ENCODE measurements at regions not wholly inside any gene's neighbourhood (a gene's known extent, or its start where the extent isn't known, plus 50 kb on each side); places are given as distances from the start of the nearest gene placed in this dataset.

GRCh38 chr5:155746367-155747038, 580.5 kb upstream of the SGCD start:
- Histone ChIP-seq H2BK120ac (ENCODE audit: low read depth, low read length) (no peak overlapping the region), H3K27ac (ENCODE audit: insufficient read depth, low read length) (no peak overlapping the region), H3K9me1 (ENCODE audit: insufficient read depth, low read length) (no peaks in the 10 kb centered on the region), H2BK5ac (ENCODE audit: low read depth, low read length, poor library complexity, severe bottlenecking) (no peak overlapping the region), H3K9me3 (ENCODE audit: control insufficient read depth, insufficient read depth, low read length) (0 out of 2 replicates have a peak, but pooled peaks cover 2% of the 10 kb centered on the region), H3K56ac (ENCODE audit: extremely low read depth, insufficient read depth, low read length) (no peak overlapping the region), H2AK9ac (replicated peaks; ENCODE audit: low read depth, low read length, poor library complexity) (no peak overlapping the region), H2BK20ac (ENCODE audit: low read depth, low read length) (no peak overlapping the region), H3K4me3 (ENCODE audit: insufficient read depth, low read depth, low read length) (no peak overlapping the region), H3K4me1 (ENCODE audit: control insufficient read depth, insufficient read depth, low read length) (no peaks in the 10 kb centered on the region), H3K4ac (ENCODE audit: low read depth, low read length) (no peak overlapping the region), H4K8ac (ENCODE audit: low read depth in 2 of 2, low read length in 2 of 2) (no peak overlapping the region), H4K5ac (ENCODE audit: low read depth, low read length) (no peak overlapping the region), H4K91ac (ENCODE audit: insufficient read depth, low read depth, low read length) (no peak overlapping the region), H3K23ac (ENCODE audit: low read depth, low read length) (no peak overlapping the region), H3K18ac (ENCODE audit: low read depth, low read length) (no peak overlapping the region), H3K9ac (ENCODE audit: low read depth, low read length) (no peak overlapping the region), H3K36me3 (ENCODE audit: control insufficient read depth, insufficient read depth, low read length) (no peaks in the 10 kb centered on the region), H3K4me2 (ENCODE audit: low read depth, low read length) (no peak overlapping the region), H3K27me3 (ENCODE audit: control insufficient read depth, insufficient read depth, low read length) (no peaks in the 10 kb centered on the region), H2AK5ac (ENCODE audit: low read depth, low read length) (no peak overlapping the region), H3K79me1 (ENCODE audit: low read depth in 1 of 2, low read length in 2 of 2) (no peaks in the 10 kb centered on the region), H3K14ac (replicated peaks; ENCODE audit: low read depth, low read length) (no peak overlapping the region), H2AFZ (replicated peaks; ENCODE audit: low read length, poor library complexity) (no peak overlapping the region), H4K20me1 (ENCODE audit: insufficient read depth, low read length) (no peaks in the 10 kb centered on the region), H2BK15ac (ENCODE audit: low read depth, low read length) (no peak overlapping the region)
- no peak for DNase-seq
- intact Hi-C loops (cut with micrococcal nuclease) (no loop called here), in situ Hi-C loops (cut with MboI; ENCODE audit: low sequenced_read_pairs) (no loop called here), dilution Hi-C loops (cut with HindIII; ENCODE audit: low sequenced_read_pairs, unreplicated experiment) (no loop called here)
- ChIA-PET CTCF (no interaction called here), POLR2A (ENCODE audit: unreplicated experiment) (no interaction called here)
- no peak for ATAC-seq (ENCODE audit: low read depth)
- no peak for TF ChIP-seq RFX5 (IDR thresholded peaks at IDR 0.05; ENCODE audit: low read depth, low read length)
- TF ChIP-seq POLR2A (IDR thresholded peaks at IDR 0.05; ENCODE audit: low read depth, low read length): no peak
- no peak for TF ChIP-seq CHD1 (IDR thresholded peaks at IDR 0.05; ENCODE audit: low read depth, low read length)
- TF ChIP-seq MAFK (IDR thresholded peaks at IDR 0.05; ENCODE audit: low read depth, low read length): peak; percentile 93
- TF ChIP-seq FOS (IDR thresholded peaks at IDR 0.05; ENCODE audit: low read depth, low read length): no peak
- TF ChIP-seq MAZ (IDR thresholded peaks at IDR 0.05; ENCODE audit: borderline replicate concordance, low read depth, low read length): no peak
- TF ChIP-seq RCOR1 (IDR thresholded peaks at IDR 0.05; ENCODE audit: insufficient replicate concordance, low read length): no peak
- no peak for TF ChIP-seq SMC3 (IDR thresholded peaks at IDR 0.05; ENCODE audit: low read depth, low read length)
- BruUV-seq (replicated peaks): no TSS peak
- no CpG with 5 or more reads among the region's 1 CpG for WGBS, 2 experiments (ENCODE audit: extremely low coverage in 2 of 2, insufficient read length in 1 of 2)
